Mucosa of gallbladder (tissue), 1 donor: ENCODE measurements at regions not wholly inside any gene's neighbourhood (a gene's known extent, or its start where the extent isn't known, plus 50 kb on each side); places are given as distances from the start of the nearest gene placed in this dataset.
A peak's percentile ranks its signal among the peaks of the same experiment; 100 is the strongest.
"Not testable (repeated sequence)": the region's sequence is repeated elsewhere in the genome, so short reads cannot be mapped to it uniquely, and the experiment has no call there.

Experiments
- DNase-seq: peaks from one replicate; pipeline ENCODE4 v3.0.0-alpha.2; 2020; ENCODE audit warnings: low spot score
- donor health status: DM: no; HTN: no; CAD: no.

DNA sequence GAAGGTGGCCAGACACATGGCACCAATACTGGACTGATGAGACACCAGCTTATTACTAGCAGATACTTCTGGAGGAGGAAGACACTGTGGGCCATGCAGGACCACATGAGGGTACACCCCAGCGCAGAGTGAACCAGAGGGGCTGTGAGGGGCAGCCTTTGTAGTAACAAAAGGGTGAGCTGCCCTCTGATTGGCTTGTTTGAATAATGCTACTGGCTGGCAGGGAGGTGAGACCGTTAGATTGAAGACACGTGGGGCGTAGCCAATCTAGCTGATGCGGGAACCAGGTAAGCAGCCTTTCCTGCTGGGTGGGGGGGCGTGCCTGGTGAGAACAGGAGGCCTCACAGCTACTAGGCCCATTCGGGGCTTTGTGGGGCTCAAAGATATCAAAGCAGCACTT is 102.8 kb upstream of the SEC14L1 start:
- DNase-seq, result no peak

GRCh38 chr17:77038884-77039555 is 101.7 kb upstream of the SEC14L1 start:
- no peak for DNase-seq

GRCh38 chr17:77042476-77043231 is 98.1 kb upstream of the SEC14L1 start:
- DNase-seq, result no peak

GRCh38 chr17:77045441-77046041 is 95.2 kb upstream of the SEC14L1 start:
- DNase-seq, result no peak

- no peak for DNase-seq
Measured at GRCh38 chr17:77049440-77049839, 91.3 kb upstream of the SEC14L1 start.

DNA sequence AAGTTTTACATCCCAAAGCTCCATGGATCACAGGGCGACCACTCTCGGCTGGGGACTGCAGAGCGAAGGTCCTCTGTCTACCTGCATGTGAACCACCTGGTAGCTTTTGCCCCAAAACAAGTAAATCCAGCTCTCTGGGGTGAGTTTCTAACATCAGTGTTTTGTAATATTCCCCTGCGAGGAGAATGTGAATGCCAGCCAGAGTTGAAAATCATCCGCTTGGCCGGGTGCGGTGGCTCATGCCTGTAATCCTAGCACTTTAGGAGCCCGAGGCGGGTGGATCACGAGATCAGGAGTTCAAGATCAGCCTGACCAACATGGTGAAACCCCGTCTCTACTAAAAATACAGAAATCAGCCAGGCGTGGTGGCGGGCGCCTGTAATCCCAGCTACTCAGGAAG is 89.9 kb upstream of the SEC14L1 start:
- not testable (repeated sequence) for DNase-seq

DNA sequence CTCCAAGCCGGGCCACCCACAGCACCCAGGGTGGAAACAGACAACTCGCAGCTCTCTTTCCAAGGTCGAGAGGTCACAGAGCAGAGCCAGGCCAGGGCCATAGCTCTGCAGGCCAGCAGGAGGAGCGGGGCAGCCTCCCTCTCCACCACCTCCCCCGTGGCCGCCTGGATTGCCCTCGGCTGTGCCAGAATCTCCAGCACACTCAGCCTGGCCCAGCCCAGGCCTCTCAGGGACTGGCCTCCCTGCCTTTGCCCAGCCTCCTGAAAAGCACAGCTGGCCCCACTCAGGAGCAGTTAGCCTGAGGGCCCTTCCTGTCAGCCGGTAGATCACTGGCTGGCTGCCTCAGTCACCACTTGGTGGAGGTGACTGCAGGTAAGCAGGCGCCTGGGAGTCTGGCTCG is 85.8 kb upstream of the SEC14L1 start:
- no peak for DNase-seq

DNA sequence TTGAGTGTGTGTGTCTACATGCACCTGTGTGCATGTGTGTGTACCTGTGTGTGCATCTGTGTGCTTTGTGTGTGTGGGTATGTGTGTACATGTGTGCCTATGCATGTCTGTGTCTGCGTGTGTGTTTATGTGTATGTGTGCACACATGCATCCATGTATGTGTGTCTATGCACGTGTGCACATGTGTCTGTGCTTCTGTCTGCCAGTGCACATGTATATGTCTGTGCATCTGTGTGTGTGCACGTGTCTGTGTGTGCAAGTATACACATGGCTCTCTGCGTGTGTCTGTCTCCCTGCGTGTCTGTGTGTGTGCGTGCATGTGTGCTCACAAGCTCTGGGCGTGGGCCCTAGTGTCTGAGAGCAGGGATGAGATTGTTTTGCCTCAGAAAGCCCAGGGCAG is 85.3 kb upstream of the SEC14L1 start:
- no peak for DNase-seq

DNA sequence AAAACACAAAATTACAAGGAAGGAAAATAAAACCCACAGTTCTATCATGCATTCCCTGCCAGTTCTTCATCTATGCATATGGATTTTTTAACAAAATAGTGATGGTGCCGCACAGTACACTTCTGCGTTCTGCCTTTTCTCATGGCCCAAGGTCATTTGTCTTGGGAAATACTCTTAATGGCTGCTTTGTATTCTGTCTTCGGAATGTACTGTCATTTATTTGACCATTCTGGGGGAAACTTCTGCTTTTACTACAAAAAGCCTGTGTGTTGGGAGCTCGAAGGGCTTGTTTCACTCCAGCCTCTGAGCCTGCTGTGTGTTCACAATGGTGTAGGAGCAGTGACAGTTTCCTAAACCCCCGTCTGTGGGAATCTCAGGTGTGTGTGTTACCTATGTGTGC is 82.8 kb upstream of the SEC14L1 start:
- no peak for DNase-seq

- no peak for DNase-seq
Measured at GRCh38 chr17:77061669-77062068, 79.1 kb upstream of the SEC14L1 start.

- DNase-seq, result no peak
Measured at GRCh38 chr17:77064598-77064997, 76.2 kb upstream of the SEC14L1 start.

- DNase-seq, result no peak
Measured at GRCh38 chr17:77066165-77066564, 74.6 kb upstream of the SEC14L1 start.

GRCh38 chr17:77066726-77067409 is 73.9 kb upstream of the SEC14L1 start:
- DNase-seq, result peak; percentile 39

DNA sequence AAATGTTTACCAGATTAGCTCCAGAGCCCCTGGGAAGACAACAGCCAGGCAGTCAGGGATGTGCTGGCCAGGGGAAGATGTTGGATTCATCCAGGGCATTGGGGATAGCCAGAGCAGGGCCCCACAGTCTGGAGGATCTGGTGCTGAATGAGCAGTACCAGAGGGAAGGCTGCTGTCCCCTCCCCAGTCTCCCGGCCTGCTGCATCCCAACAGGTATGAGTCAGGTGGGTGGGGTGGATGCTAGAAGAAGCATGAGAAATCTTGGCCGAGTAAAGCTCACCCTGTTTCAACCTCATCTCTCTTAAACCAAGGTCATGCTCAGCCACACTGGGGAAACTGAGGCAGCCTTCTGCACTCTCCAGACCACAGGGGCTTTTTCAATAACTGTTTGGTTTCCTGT is 71.9 kb upstream of the SEC14L1 start:
- DNase-seq, result no peak

- no peak for DNase-seq
Measured at GRCh38 chr17:77070888-77071279, 69.9 kb upstream of the SEC14L1 start.

DNA sequence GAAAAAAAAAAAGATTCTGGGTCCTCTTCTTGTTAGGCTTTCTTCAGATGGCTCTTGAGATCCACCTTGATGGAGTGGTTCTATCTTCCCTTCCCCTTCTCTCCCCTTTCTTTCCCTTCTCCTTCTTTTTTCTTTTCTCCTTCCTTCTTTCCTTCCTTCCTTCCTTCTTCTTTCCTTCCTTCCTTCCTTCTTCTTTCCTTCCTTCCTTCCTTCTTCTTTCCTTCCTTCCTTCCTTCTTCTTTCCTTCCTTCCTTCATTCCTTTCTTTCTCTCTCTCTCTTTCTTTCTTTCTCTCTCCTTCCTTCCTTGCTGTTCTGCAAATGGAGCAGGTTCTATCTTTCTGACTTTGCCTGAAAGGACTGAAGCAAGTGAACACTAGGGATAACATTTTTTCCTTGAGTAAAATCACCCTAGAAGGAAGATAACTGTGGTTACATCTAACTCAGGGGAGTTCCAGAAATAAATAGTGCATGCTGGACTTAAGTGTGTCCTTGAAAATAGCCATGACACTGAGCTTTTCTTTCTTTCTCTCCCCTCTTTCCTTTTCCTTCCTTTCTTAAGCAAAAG is 68.8 kb upstream of the SEC14L1 start:
- DNase-seq, result no peak

GRCh38 chr17:77072670-77073069 is 68.1 kb upstream of the SEC14L1 start:
- DNase-seq, result no peak

GRCh38 chr17:77074681-77075080 is 66.1 kb upstream of the SEC14L1 start:
- no peak for DNase-seq

DNA sequence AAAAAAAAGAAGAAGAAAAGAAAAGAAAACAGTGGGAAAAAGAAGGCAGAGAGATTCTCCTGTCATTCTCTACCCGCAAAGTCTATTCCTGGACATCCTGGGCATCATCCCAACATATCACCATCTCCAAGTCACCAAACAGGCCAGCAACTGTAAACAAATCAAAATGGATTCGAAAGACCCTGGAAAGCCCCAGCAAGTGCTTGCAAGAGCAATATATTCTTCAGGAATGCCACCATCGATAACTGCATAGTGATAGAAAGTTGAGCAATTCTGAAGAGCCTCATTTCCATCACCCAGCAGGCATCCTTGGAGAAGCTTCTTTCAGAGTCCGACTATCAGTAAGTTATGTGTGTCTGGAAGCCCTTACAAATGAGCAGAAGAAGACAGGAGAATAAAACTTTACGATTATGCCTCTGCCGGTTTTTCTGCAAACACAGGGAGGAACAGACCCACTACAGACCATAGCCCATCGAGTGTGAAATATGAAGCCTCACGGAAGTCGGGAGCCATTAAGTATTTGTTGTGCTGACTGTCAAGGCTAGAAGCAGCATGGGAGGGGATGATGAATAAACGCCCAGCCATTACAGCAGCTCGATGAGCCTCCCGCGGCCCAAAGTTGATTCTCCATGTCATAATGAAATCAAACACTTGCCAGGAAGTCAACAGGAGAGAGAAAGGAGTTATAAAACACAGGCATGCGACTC is 64.5 kb upstream of the SEC14L1 start:
- DNase-seq, result no peak

GRCh38 chr17:77083531-77083930 is 57.2 kb upstream of the SEC14L1 start:
- no peak for DNase-seq

DNA sequence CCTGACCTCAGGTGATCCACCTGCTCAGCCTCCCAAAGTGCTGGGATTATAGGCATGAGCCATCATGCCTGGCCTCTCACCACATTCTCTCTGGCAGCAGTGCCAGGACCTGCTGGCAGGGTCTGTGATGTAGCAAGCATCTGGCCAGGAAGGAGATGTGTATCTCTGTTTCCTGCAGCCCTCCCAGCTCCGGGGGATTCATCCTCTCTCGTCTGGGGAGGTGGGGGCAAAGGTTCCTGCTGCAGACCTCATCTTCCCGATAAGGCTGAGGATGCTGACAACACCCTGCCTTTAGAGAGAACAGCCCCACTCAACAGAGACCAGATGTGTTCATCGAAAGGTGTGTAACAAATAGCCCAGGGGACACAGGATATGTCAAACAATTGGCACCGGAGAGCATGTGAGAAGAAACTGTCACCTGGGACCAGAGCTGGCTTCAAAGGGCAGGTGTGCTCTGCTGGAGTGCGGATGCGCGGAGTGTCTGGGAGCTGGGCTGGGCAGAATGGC is 54.8 kb upstream of the SEC14L1 start:
- DNase-seq, result no peak
